HG03354 (cell line): ENCODE measurements at regions not wholly inside any gene's neighbourhood (a gene's known extent, or its start where the extent isn't known, plus 50 kb on each side); places are given as distances from the start of the nearest gene placed in this dataset.

Source experiments
- ATAC-seq: cut with Tn5 transposase; IDR thresholded peaks from one replicate; pipeline ENCODE4 v1.9.1; 2021; ENCODE audit warnings: mild to moderate bottlenecking; ENCODE audit not compliant: unreplicated experiment, poor library complexity, severe bottlenecking

DNA sequence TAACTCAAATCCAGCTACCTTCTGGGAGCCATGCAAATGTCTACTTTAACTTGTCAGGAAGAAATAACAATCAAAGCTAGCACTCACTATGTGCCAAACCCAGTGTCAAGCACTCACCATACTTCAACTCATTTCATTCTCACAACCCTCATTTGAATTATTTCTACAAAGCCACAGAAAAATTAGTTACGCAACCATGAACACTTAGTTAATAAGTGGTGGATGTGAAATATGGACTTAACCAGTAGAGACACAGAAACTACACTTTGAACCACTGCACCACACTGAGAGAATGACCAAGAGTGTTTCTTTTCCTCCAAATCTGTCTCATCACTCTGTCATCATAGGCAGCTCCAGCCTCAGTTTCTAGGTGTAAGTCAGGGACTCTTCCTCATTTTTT, 91.0 kb upstream of the MBNL1 start:
- peak; percentile 99 for ATAC-seq

DNA sequence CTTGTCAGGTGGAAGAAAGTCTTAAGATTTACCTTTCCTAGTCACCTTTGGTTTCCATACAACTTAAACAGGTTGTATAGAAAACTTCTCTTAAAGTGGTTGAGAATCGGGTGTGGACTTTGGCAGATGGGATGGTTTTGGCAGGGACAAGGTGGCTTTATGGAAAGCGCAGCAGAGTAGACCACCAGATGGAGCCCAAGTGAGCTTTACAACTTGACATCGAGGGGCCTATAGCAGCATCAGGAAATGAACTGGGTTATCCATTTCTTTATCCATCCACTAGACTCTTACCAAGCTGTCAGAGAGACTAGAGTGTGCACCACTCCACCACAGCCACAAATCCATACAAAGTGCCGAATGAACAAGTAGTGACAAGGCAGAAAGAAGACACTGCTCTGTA, 85.3 kb upstream of the MBNL1 start:
- ATAC-seq = peak; percentile 82

DNA sequence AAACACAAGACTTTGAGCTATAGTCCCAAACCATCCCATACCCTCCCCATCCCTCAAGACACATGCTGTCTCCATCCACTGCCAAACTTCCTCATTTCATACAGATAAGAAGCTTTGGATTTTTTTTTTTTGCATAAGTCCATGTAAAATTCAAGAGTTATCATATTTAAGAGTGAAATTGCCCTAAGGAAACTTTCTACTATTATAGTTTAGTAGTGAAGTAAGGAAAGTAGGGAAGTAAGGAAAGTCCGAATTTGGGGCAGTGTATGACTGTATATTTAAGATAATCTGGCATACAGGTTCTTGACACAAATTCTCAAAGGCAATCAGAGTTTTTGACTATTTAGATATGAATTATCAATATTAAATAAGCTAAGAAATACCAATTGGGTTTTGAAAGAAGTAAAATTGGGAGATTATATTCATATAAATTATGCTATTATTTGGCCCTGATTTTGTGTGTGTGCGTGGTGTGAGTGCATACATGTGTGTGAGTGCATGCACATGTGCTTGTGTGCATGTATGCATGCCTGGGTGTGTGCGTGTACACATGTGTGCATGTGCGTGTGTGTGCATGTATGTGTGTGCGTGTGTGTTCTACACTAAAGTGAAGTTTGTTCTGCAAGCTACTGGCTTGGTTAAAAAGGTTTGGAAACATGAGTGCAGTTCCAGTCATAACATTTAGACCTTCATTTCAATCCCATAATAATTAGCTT, 83.6 kb upstream of the MBNL1 start:
- no peak for ATAC-seq

DNA sequence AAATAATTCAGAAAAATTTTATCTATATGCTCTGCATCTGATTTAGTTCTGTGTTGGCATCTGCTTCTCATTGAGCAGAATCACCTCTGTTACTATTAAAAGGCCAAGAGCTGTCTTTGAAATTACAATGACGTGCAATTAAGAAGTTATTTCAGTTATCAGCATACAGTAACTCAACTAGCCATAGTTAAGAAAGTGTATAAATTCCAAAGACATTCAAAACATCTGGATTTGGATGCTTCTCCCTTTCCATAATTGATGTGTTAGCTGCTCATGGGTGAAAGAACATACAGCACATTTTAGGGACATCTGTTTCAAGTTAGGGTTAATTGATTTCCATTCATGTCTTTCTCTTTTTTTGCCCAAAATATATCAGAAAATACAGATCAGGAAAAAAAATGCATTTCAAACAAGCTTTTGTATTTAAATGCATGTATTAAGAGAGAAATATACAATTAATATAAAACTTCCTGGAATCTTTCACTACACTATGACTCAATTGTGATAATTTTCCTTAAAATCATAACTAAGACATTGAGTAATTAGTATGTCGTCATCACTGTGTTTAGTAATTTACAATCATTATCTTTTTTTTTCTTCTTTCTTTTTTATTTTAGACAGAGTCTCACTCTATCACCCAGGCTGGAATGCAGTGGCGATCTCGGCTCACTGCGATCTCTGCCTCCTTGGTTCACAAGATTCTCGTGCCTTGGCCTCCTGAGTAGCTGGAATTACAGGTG, 82.7 kb upstream of the MBNL1 start:
- ATAC-seq = no peak

DNA sequence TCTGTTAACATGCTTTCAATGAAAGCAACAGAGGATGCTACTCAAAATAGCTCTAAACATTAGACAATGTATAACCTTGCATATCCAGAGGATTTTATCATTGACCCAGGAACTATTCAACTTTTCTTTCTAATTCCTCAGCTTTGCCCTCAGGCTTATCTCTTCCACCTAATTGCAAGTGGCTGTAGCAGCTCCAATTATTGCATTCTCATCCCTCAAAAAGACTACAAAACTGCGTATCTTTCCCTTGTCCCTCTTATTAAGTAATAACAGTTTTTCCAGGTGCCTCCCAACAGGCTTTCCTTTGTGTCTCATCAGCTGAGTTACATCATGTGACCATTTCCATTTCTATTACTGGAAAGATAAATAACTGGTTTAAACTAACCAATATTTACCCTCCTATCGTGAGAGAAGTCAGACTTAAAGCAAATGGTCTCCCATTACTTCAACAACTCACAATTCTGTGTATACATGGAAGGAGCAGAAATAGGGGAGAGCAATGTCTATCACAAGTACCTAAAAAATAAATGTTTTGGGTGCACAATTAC, 78.0 kb upstream of the MBNL1 start:
- ATAC-seq = no peak

DNA sequence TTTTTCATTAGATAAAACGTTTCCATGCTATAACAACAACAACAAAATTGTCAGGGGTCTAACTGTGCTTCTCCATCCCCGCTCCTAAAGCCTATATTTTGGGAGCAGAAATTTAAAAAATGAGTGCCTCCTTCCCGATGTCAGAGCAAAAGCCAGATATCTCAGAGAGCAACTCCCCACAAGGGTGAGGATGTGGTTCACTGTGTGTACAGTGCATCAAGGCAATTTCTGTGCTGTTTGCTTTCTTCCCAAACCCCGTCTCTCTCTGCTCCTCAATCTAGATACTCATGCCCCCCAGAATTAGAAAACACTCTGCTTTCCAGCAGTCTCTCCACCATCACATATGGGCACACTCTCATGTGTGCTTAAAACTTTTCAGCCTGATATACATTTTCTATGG, 76.7 kb upstream of the MBNL1 start:
- no peak for ATAC-seq

DNA sequence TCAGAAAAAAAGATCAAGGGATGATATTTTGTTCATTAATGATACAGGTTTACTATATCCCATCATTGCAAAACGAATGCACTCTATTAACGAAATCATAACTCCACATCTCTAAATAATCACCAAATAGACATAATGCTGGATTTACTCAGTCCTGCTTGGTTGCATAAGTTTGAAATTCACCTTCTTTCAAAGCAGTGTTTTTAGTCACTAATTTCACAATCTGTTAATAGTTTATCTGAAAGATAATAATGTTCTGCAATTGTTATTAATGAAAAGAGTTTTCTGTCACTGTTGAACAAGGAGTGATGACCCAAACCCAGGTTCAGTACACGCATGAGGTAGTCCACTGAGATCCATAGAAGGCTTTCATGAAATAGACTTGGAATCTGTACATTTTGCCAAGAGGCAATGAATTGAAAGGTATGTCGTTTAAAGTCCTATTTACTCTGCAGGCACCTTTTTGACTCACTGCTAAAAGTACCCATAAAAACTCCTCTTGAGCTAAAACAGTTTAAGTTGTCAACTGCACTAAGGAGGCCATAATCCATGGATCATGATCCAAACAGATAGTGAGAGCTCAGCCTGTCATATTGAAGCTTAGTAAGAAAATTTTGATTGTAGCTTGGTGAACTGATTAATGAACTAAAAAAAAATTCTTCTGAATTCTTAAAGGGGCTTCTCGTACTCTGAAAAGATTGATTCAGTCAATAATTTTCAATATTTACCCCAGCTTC, 75.6 kb upstream of the MBNL1 start:
- peak; percentile 16 for ATAC-seq

DNA sequence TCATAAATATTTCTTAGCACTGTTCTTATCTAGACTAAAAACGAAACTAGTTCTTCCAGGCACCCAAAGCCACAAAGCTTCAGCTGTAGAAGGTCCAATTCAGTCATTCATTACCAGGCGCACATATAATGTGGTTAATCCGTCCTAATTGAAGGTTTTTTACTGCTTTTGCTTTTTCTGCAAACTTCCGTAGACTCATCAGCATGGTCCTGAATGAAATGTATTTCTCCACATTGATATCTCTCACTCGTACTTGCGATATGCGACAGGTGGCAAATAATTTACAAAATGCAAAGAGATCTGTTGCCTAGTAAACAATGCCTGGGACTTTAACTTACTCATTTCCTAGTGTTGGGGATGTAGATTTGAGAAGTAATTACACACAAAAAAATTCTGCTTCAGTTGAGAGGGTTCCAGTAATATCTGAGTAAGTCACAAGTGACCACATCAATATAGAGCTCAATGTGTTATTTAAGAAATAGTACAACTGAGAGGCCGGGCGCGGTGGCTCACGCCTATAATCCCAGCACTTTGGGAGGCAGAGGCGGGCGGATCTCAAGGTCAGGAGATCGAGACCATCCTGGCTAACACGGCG, 75.0 kb upstream of the MBNL1 start:
- peak; percentile 70 for ATAC-seq

DNA sequence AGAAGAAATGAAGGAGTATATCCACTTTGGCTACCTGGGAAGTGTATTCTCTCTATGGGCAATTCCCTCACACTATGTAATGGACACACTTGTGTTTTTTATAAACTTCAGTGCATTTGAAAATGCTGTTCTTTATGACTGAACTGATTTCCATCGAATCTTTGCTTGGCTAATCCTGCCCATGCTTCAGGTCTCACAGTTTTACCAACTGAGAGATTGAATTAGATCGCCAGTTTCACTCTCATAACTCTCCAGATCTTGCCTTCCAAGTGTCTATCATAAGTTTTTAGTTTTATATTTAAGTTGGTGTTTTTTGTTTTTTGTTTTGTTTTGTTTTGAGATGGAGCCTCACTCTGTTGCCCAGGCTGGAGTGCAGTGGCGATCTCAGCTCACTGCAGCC, 73.5 kb upstream of the MBNL1 start:
- no peak for ATAC-seq

DNA sequence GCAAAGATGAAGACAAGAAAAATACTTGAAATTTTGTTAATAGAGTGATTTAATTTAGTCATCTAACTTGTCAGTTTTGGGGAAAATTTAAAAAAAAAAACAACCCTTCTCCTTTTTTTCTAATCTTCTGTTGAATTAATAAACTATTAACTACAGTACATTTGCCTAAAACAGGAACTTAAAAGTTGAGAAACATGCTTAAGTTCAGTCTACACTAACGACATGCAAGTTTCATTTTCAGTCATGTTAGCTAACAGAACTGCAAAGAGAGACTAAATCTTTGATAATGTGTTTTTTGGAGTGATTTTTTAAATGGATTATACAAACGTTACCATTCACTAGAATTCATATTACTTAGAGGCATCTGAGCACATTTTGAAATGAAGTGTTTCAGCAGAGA, 71.9 kb upstream of the MBNL1 start:
- ATAC-seq = peak; percentile 41

DNA sequence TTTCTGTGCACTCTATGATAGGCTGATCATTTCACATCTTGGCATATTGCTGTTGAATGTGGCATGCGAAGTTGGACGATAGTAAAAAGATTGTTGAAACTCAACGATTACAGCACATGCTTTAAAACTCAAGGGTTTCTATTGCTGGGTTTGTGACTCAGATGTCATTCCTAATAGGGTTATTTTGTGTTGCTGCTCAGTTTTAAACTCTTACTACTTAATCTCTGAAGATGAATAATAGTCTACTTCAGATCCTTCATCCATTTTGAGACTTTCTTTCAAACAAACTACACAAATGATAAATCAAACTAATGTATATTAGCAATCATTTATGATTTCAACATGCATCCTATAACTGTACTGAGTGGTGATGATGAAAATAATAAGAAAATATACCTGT, 71.3 kb upstream of the MBNL1 start:
- ATAC-seq = no peak

DNA sequence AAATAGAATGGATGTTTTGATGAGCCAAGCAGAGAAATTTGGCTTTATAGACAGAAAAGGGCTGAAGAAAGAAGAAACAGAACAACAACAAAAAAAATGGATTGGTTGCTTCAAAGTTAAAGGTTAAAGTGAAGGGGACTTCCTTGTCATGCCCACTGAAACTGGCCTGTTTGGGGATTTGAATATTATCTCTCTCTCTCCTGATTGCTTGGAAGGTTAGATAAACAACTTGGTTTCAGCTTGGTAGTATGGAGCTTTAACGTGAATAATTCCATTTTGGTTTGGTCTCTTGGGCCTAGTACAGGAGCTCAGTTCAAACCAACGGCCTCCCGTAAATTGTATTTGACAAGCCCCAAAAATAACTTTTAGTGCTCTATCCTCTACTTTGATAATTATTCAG, 70.8 kb upstream of the MBNL1 start:
- ATAC-seq = peak; percentile 36

DNA sequence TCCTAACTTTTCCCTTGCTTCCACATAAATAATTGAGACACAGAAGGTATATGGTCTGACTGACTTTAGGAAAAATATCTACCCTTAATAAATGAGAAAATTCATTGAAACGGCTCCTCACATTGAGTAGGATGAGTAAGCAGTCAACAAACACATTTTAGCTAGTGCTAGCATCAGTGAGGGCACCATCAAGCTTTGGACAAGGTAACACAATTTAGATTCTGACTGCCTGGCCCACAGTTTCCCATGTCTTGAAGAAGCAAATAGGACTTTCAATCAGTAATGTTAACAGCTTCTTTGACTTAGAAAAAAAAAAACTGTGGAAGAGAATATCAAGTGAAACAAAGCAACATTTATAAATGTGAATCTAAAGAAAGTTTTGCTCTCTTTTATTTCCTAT, 70.1 kb upstream of the MBNL1 start:
- no peak for ATAC-seq

DNA sequence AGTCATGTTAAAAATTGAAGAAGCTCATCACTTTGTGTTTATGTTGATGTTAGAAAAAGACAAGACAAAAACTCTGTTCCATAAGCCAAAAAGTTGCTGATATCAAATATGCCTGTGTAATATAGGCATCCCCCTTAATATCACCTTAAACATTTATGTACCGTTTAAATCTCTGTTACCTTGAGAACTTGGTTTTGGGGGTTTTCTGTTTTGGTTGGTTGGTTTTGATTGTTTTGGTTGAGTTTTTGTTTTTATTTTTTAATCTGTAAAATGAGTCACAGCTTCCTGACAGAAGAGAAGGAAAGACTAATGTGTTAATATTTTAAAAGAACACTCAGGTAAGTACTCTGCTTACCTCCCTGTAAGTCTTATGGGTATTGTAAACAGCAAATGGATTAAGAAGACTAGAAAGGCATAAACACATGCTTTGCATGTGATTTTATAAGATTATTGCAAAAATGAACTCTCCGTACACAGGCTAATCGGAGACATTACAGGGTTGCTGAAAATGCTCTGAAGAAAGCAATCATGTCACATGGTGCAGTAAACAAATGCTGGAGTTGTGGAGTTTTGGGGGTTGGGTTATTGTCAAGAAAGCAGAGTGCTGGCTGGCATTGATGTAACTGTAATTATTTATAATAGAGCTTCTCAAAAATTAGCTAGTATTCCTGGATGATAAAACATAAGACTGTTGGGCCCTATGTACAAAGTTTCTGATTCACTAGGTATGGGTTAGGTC, 69.5 kb upstream of the MBNL1 start:
- ATAC-seq = no peak

DNA sequence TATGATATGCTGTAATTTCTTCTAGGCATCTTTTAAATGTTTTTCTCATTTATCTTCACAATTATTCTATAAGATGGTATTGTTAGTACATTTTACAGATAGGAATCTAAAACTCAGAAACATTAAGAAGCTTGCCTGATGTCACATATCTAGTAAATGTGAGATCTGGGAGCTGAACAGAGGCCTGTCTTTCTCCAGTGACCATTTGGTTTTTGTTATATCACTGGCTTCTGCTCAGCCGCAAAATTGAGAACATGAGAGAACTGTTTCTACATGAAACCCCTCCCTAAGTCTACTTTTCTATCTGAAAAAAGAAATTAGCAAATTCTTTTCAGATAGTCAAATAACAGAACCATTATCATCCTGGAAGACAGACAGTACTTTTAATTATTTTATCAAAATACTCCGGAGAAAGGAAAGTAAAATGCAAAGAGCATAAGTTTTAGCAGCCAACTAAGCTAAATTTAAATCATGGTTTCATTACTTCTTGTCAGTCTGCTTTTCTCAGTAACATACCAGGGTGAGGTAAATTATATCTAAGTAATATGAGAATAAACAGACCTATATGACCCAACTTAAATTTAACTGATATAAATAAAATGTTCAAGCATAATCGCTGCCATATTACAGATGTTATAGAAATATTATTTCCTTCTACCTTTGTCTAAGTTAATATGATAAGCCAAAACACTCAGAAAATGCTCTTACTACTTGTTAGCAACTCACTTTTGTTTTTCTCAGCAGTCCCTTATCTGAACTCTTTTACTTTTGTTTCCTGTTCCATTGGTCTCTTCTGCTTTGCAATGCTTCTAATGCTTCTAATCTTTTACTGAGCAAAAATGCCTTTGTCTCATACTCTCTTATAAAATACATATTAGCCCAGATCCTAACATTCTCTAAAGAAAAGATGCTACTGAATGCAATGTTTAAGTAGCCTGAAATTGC, 68.0 kb upstream of the MBNL1 start:
- peak; percentile 26 for ATAC-seq

DNA sequence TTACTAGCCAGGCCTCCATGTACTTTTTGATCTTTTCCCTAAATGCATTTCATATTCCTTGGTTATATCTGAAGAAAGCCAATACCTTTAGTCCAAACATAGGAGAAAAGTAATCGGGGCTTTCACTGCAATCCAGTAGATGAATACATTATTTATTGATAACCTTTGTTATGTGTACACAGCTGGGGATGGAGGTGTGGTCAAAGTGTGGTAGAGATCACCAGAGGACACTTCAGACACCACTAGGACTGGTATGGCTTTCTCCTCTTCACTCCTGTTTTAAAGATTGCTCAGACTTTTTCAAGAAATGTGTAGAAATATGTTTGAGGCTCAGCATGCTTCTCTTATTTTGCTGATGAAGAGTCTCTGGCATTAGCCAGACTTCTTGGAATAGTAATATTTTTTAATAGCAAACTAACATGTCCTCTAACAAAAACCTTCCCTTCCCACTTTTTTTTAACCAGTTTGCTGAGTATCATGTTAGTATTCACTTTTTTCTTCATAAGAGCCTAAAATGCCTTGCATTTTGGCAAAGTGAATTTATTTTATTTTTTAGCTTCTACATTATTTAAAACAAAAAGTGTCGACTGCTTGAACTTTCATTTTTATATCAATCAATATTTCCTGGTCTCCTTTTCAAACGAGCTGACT, 65.6 kb upstream of the MBNL1 start:
- ATAC-seq = peak; percentile 48

DNA sequence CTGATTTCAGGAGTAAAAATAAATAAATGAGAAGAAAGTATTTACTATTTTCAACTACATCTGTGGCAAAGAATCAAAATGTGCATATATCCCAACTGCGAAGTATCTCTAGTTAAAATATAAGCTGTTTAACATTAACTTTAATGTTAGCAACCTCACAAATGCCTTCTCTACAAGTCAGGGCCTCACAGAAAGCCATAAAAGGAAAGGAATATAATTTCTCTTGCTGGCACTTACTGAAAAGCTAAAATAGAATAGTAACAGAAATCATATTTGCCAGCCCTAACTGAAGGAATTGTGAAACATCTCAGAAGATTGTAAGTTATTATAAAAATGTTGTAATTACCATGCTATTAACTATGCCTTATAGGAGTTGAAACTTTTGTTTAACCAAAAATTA, 65.1 kb upstream of the MBNL1 start:
- no peak for ATAC-seq

DNA sequence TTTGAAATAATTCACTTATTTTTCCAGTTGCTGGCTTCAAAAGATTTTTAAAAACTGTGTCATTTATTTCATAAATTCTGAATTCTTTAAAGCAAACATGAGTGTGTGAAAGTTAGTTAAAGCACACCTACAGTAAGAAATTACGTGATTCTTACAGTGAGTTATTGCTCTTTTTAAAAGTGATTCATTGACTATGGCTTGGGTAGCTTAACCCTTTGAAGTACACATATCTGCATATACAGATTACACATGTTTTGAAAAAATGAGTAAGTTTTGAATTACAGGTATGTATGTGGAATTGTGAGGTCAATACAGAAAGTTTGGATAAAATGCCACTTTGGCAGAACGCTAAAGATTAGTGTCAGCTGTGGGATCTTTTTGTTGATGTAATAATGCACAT, 64.5 kb upstream of the MBNL1 start:
- ATAC-seq = no peak
